HCT116 (cell line): ENCODE measurements at regions not wholly inside any gene's neighbourhood (a gene's known extent, or its start where the extent isn't known, plus 50 kb on each side); places are given as distances from the start of the nearest gene placed in this dataset.

Source experiments
- ATAC-seq: fragments of 200-7000 bp; cut with Tn5 transposase; 2 replicates; pipeline ENCODE4 v1.9.1; 2020; ENCODE audit warnings: mild to moderate bottlenecking, moderate library complexity
- BruUV-seq: library from RNA; stranded (reverse); fragments of 400-500 nt; replicated peaks from 2 replicates; lab custom pipeline; 2021; lab: Mats Ljungman, UMichigan
- CTCF ChIA-PET: fragments of 300-600 bp; sonication (Branson Sonifier 250); formaldehyde crosslinking; loops from one replicate; lab custom pipeline; 2021; ENCODE audit warnings: antibody characterized with exemption; lab: Charles Lee
- POLR2A ChIA-PET: fragments of 300-600, 350-600 bp; sonication (Branson Sonifier 250); formaldehyde crosslinking; loops from one replicate; lab custom pipeline; 2021; ENCODE audit warnings: antibody characterized with exemption; lab: Charles Lee
- RAD21 ChIA-PET, 2 experiments: fragments of 300-600 bp; sonication (Branson Sonifier 250); formaldehyde crosslinking; loops; one replicate each; lab custom pipeline; 2023; ENCODE audit warnings: low total read pairs in 2 of 2; ENCODE audit not compliant: uncharacterized antibody in 2 of 2, unreplicated experiment in 2 of 2, low non-redundant PET in 1 of 2; lab: Charles Lee
- DNase-seq: peaks from one replicate; pipeline ENCODE4 v3.0.0-alpha.2; 2010; ENCODE audit warnings: low read depth, low spot score
- H2AFZ ChIP-seq: fragments of 200-600 bp; shearing (Covaris generic), sonication (generic); 2 replicates; pipeline ENCODE4 v1.6.1; 2017; ENCODE audit warnings: low read depth, mixed run types, mixed read lengths, antibody characterized with exemption, low read length; ENCODE audit not compliant: poor library complexity, severe bottlenecking
- H3K27ac ChIP-seq: 2 replicates; pipeline ENCODE4 v1.5.1; 2012; ENCODE audit warnings: low read depth, low read length
- H3K27me3 ChIP-seq: fragments of 200-600 bp; sonication (generic); 2 replicates; pipeline ENCODE4 v1.6.1; 2016; ENCODE audit warnings: mixed run types, low read length, mixed read lengths; ENCODE audit not compliant: insufficient read depth
- H3K36me3 ChIP-seq, 2 experiments: fragments of 200-500 bp in 1 of 2; fragments of 200-600 bp in 1 of 2; sonication (Bioruptor generic) in 1 of 2; sonication (generic) in 1 of 2; 2 replicates each; pipeline versions ENCODE4 v1.5.1 to v1.6.1; 2014 to 2016; ENCODE audit warnings: low read length in 2 of 2, inconsistent platforms in 1 of 2, mixed read lengths in 1 of 2, mixed run types in 1 of 2; ENCODE audit not compliant: insufficient read depth in 2 of 2, control insufficient read depth in 1 of 2
- H3K4me1 ChIP-seq, 2 experiments: fragments of 200-600 bp in 1 of 2; sonication (generic) in 1 of 2; 2 replicates each; pipeline versions ENCODE4 v1.5.1 to v1.6.1; 2012 to 2017; ENCODE audit warnings: low read length in 2 of 2, inconsistent platforms in 1 of 2, mild to moderate bottlenecking in 1 of 2, mixed read lengths in 1 of 2, mixed run types in 1 of 2, moderate library complexity in 1 of 2; ENCODE audit not compliant: insufficient read depth in 2 of 2, control insufficient read depth in 1 of 2
- H3K4me2 ChIP-seq: fragments of 200-600 bp; sonication (generic); 2 replicates; pipeline ENCODE4 v1.6.1; 2017; ENCODE audit warnings: mixed run types, low read length, mixed read lengths
- H3K4me3 ChIP-seq, 2 experiments: fragments of 200-600 bp in 1 of 2; sonication (generic) in 1 of 2; replicated peaks in 1 of 2; 2 replicates each; pipeline ENCODE4 v1.5.1; 2011 to 2016; ENCODE audit warnings: low read length in 2 of 2, control low read depth in 1 of 2, low read depth in 1 of 2, mild to moderate bottlenecking in 1 of 2, mixed read lengths in 1 of 2, mixed run types in 1 of 2
- H3K79me2 ChIP-seq: fragments of 200-600 bp; sonication (generic); 2 replicates; pipeline ENCODE4 v1.6.1; 2017; ENCODE audit warnings: mild to moderate bottlenecking, mixed run types, low read length, moderate library complexity, mixed read lengths; ENCODE audit not compliant: insufficient read depth
- H3K9ac ChIP-seq: fragments of 200-600 bp; sonication (generic); 2 replicates; pipeline ENCODE4 v1.6.1; 2016; ENCODE audit warnings: low read length, mixed read lengths
- H3K9me2 ChIP-seq: fragments of 200-600 bp; sonication (generic), shearing (Covaris generic); 2 replicates; pipeline ENCODE4 v1.6.1; 2017; ENCODE audit warnings: mixed run types, mild to moderate bottlenecking, moderate library complexity; ENCODE audit not compliant: insufficient read depth
- H3K9me3 ChIP-seq, 2 experiments: fragments of 200-500 bp in 1 of 2; fragments of 200-600 bp in 1 of 2; sonication (Bioruptor generic) in 1 of 2; sonication (generic) in 1 of 2; 2 replicates each; pipeline ENCODE4 v1.6.1; 2014 to 2017; ENCODE audit warnings: low read length in 2 of 2, mixed read lengths in 2 of 2, inconsistent platforms in 1 of 2, low read depth in 1 of 2, mild to moderate bottlenecking in 1 of 2, mixed run types in 1 of 2, moderate library complexity in 1 of 2; ENCODE audit not compliant: control insufficient read depth in 1 of 2, insufficient read depth in 1 of 2
- H4K20me1 ChIP-seq: fragments of 200-600 bp; sonication (generic), shearing (Covaris generic); 2 replicates; pipeline ENCODE4 v1.6.1; 2017; ENCODE audit warnings: mixed run types, mild to moderate bottlenecking, moderate library complexity; ENCODE audit not compliant: insufficient read depth
- ATF3 ChIP-seq: IDR thresholded peaks from 2 replicates; pipeline ENCODE4 v1.6.1; 2012
- CBX3 ChIP-seq: IDR thresholded peaks from 2 replicates; pipeline ENCODE4 v1.6.1; 2012; ENCODE audit warnings: low read depth
- ELF1 ChIP-seq: IDR thresholded peaks from 2 replicates; pipeline ENCODE4 v1.6.1; 2012; ENCODE audit warnings: low read depth, borderline replicate concordance
- EZH2phosphoT487 ChIP-seq: fragments of 200-600 bp; IDR thresholded peaks from 2 replicates; pipeline ENCODE4 v1.6.1; 2018; ENCODE audit warnings: antibody characterized with exemption, borderline replicate concordance
- MAX ChIP-seq: IDR thresholded peaks from 2 replicates; pipeline ENCODE4 v1.6.1; 2012
- POLR2AphosphoS5 ChIP-seq: IDR thresholded peaks from 2 replicates; pipeline ENCODE4 v1.6.1; 2011; ENCODE audit warnings: mild to moderate bottlenecking, low read depth, low read length, moderate library complexity
- RAD21 ChIP-seq: IDR thresholded peaks from 2 replicates; pipeline ENCODE4 v1.6.1; 2012; ENCODE audit warnings: low read depth, mild to moderate bottlenecking
- SIN3A ChIP-seq: IDR thresholded peaks from 2 replicates; pipeline ENCODE4 v1.6.1; 2012; ENCODE audit warnings: low read depth
- SP1 ChIP-seq: IDR thresholded peaks from 2 replicates; pipeline ENCODE4 v1.6.1; 2012; ENCODE audit warnings: low read depth
- TCF7L2 ChIP-seq: IDR thresholded peaks from 2 replicates; pipeline ENCODE4 v1.7.0; 2011; ENCODE audit warnings: borderline replicate concordance, inconsistent platforms; ENCODE audit not compliant: insufficient read depth, insufficient read length; ENCODE audit errors: extremely low read depth
- YY1 ChIP-seq: IDR thresholded peaks from 2 replicates; pipeline ENCODE4 v1.6.1; 2011; ENCODE audit warnings: low read length, low read depth, moderate library complexity, mild to moderate bottlenecking; ENCODE audit not compliant: insufficient replicate concordance; ENCODE audit errors: extremely low read depth
- ZBTB33 ChIP-seq: IDR thresholded peaks from 2 replicates; pipeline ENCODE4 v1.6.1; 2011; ENCODE audit warnings: mild to moderate bottlenecking, low read length, moderate library complexity; ENCODE audit not compliant: insufficient replicate concordance; ENCODE audit errors: extremely low read depth
- ZNF274 ChIP-seq: fragments of 200-500 bp; sonication (Bioruptor generic); IDR thresholded peaks from 2 replicates; pipeline ENCODE4 v1.6.1; 2014; ENCODE audit warnings: mild to moderate bottlenecking, low read depth, low read length, inconsistent platforms
- intact Hi-C: fragments of 100-400 bp; cut with micrococcal nuclease; formaldehyde crosslinking; loops from 2 replicates; pipeline ENCODE4 v1.10.0; 2022

- H3K27ac ChIP-seq: no peak overlapping the region
- TF ChIP-seq ZNF274 (no peak), ZBTB33 (no peak), YY1 (no peak), POLR2AphosphoS5 (no peak), RAD21 (no peak), SIN3A (no peak), MAX (no peak), SP1 (no peak), CBX3 (no peak), ELF1 (no peak), TCF7L2 (no peak), EZH2phosphoT487 (no peak), ATF3 (no peak)
- peaks cover 0 to 7% of the 10 kb centered on the region in 2 experiments; a peak in 2 of 4 replicates for H3K4me1 ChIP-seq
- H3K9ac ChIP-seq: no peak overlapping the region
- ChIA-PET RAD21 (no interaction called here), POLR2A (no interaction called here), CTCF (interaction anchor here (0.7 to 1.5 kb wide), 2 partner anchors 22 to 604 kb away, joined by 3 to 4 read pairs; no protein-coding TSS in a partner anchor)
- H2AFZ ChIP-seq: no peak overlapping the region
- intact Hi-C loops: no loop called here
- no peaks in the 10 kb centered on the region for H3K9me2 ChIP-seq
- no peak overlapping the region for H3K4me2 ChIP-seq
- ATAC-seq (no peak), DNase-seq (no peak)
- BruUV-seq: no TSS peak
- no peaks in the 10 kb centered on the region for H3K27me3 ChIP-seq
- no peaks in the 10 kb centered on the region for H3K79me2 ChIP-seq
- no peak overlapping the region for H3K4me3 ChIP-seq
- no peaks in the 10 kb centered on the region for H3K9me3 ChIP-seq
- H4K20me1 ChIP-seq: no peaks in the 10 kb centered on the region
- H3K36me3 ChIP-seq: no peaks in the 10 kb centered on the region
Observed at GRCh38 chr1:84745857-84746256, 55.6 kb upstream of the SSX2IP start.
